Kidney glomerular epithelial cell (primary cell): ENCODE measurements at regions not wholly inside any gene's neighbourhood (a gene's known extent, or its start where the extent isn't known, plus 50 kb on each side); places are given as distances from the start of the nearest gene placed in this dataset.
"Not testable (repeated sequence)": the region's sequence is repeated elsewhere in the genome, so short reads cannot be mapped to it uniquely, and the experiment has no call there.

ENCODE experiments used
- DNase-seq: peaks from one replicate; lab custom pipeline; 2025; lab: John Stamatoyannopoulos, UW

- DNase-seq, result no peak
Observed at GRCh38 chrX:25442499-25442898, 426.7 kb upstream of the ARX start.

GRCh38 chrX:25433307-25433706, 417.5 kb upstream of the ARX start:
- no peak for DNase-seq

GRCh38 chrX:25432396-25432795, 416.6 kb upstream of the ARX start:
- no peak for DNase-seq

GRCh38 chrX:25427873-25428555, 412.2 kb upstream of the ARX start:
- DNase-seq, result no peak

GRCh38 chrX:25404163-25404562, 388.4 kb upstream of the ARX start:
- not testable (repeated sequence) for DNase-seq

GRCh38 chrX:25389266-25389665, 373.5 kb upstream of the ARX start:
- no peak for DNase-seq

- no peak for DNase-seq
Observed at GRCh38 chrX:25383196-25383595, 367.4 kb upstream of the ARX start.

- no peak for DNase-seq
Observed at GRCh38 chrX:25356456-25356855, 340.7 kb upstream of the ARX start.

- DNase-seq, result peak; percentile 24
Observed at GRCh38 chrX:25344161-25344936, 328.6 kb upstream of the ARX start.

GRCh38 chrX:25343060-25343459, 327.3 kb upstream of the ARX start:
- DNase-seq, result no peak

GRCh38 chrX:25337841-25338240, 322.1 kb upstream of the ARX start:
- DNase-seq, result no peak

GRCh38 chrX:25300994-25301393, 285.2 kb upstream of the ARX start:
- DNase-seq, result peak; percentile 72

GRCh38 chrX:25296850-25297249, 281.1 kb upstream of the ARX start:
- DNase-seq, result peak; percentile 66

- DNase-seq, result no peak
Observed at GRCh38 chrX:25295466-25295865, 279.7 kb upstream of the ARX start.

- no peak for DNase-seq
Observed at GRCh38 chrX:25290132-25290531, 274.4 kb upstream of the ARX start.

GRCh38 chrX:25288676-25289075, 272.9 kb upstream of the ARX start:
- DNase-seq, result no peak

GRCh38 chrX:25287521-25287920, 271.8 kb upstream of the ARX start:
- no peak for DNase-seq

GRCh38 chrX:25285598-25285997, 269.8 kb upstream of the ARX start:
- no peak for DNase-seq

GRCh38 chrX:25279510-25279909, 263.7 kb upstream of the ARX start:
- DNase-seq, result no peak

GRCh38 chrX:25278341-25278740, 262.6 kb upstream of the ARX start:
- no peak for DNase-seq

- no peak for DNase-seq
Observed at GRCh38 chrX:25277574-25277973, 261.8 kb upstream of the ARX start.

GRCh38 chrX:25275159-25275558, 259.4 kb upstream of the ARX start:
- DNase-seq, result no peak

GRCh38 chrX:25241461-25241860, 225.7 kb upstream of the ARX start:
- no peak for DNase-seq

GRCh38 chrX:25226151-25226550, 210.4 kb upstream of the ARX start:
- no peak for DNase-seq
